Activated CD8-positive, alpha-beta memory T cell treated with anti-CD3 and anti-CD28 coated beads for 36 hours (primary cell): ENCODE measurements at regions not wholly inside any gene's neighbourhood (a gene's known extent, or its start where the extent isn't known, plus 50 kb on each side); places are given as distances from the start of the nearest gene placed in this dataset.

ENCODE experiments used
- CTCF ChIA-PET: fragments of 350-600 bp; sonication (Branson Sonifier 250); formaldehyde crosslinking; loops from one replicate; lab custom pipeline; 2021; ENCODE audit warnings: antibody characterized with exemption; lab: Charles Lee
- POLR2A ChIA-PET: fragments of 350-600 bp; sonication (Branson Sonifier 250); formaldehyde crosslinking; loops from one replicate; lab custom pipeline; 2021; ENCODE audit warnings: antibody characterized with exemption; lab: Charles Lee

DNA sequence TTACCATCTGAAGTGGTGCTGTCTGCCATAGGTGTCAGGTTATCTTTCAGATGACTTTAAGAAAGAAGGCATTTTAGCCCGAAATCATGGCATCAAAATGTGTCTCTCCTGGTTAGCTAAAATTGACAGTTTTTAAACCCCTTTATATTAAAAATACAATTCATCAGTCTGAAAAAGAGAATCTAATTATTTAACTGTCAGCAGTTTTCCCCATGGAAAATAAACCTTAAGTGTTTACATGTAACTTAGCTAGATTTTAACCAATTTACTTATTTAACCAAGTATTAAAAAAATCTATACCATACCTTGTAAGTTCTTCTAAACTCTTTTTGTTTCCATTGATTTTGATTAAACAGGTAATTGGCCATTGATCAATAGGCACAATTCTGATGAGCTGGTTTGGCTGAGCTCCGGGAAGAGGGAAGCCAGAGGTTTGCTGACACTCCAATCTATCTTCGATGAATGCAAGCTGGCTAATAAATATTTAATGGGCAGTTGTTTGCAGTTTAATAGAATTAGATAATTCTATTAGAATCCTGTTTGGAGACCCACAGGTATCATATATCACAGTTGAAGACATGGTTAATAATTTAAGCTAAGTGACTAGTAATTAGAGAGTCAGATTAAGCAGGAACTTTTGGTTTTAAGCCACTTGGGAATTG lies 114.0 kb downstream of the MAT2B start:
- CTCF ChIA-PET: no interaction called here
- POLR2A ChIA-PET: no interaction called here

DNA sequence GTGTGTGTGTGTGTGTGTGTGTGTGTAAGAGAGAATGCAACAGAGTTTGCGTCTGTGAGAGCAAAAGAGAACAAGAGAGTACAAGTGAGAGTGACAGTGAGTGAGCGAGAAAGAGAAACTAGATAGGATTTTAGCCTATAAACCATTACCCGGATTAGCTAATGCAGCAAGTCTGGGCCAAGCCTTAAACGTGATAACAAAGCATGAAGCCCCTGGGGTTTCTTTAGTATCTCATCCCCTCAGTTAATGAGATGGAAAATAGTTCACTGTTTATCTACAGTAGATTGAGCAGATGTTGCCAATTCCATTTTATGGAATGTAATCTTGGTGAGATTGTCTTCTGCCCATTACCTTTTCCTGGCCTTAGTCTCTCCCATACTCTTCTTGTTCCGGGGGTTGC lies 114.5 kb downstream of the MAT2B start:
- ChIA-PET CTCF (no interaction called here), POLR2A (no interaction called here)

DNA sequence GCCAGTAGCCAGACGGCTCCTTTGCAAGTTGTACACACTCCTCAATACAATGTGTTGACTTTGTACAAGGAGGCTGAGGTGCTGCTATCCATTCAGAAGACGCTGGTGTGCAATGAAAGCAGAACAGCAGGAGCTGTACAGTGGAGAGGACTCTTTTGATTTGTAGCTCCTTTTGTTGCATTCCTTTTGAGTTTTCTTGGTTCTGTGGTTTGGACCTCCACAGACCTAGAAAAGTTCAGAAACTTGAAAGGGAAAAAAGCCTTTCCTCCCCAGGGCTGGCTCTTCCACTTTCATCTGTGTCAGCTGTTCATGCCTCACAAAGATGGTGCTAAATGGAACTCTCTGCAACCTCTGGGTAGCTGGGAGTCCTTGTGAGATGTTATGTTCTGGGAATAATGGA lies 117.4 kb downstream of the MAT2B start:
- ChIA-PET POLR2A (no interaction called here), CTCF (no interaction called here)

DNA sequence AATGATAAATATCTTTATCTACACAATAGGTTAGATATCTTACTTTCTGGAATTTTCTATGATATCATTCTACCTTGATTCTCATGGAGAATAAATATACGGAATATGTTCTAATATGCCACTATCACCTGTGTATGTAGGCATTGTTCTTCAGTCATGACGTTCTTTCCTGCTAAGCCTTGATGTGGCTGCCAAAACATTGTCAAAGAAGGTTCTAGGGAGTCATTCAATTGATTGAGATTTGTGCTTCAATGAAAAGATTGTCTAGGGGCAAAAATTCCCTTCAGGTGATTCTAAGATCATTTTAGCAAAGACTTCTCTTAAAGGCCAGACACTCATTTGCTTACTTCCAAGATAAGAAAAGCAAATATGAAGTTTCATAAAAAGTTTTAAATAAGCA lies 118.1 kb downstream of the MAT2B start:
- CTCF ChIA-PET: no interaction called here
- POLR2A ChIA-PET: no interaction called here

DNA sequence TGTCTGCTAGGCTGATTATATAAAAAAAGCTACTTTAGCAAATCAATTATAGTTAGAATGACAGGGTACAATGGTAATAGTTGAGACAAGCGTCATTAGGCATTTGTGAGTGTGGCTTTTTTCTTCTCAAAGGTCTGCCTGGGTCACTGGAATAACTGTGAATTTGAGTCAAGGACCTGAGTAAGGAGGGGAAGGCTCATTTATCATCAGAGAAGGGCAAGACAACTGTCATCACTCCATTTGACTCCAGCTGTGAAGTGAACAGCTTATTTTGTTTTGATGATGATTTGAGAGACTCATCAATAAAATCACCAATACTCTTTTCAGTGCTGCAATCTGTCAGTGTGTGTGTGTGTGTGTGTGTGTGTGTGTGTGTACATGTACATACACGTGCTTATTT lies 118.6 kb downstream of the MAT2B start:
- ChIA-PET POLR2A (no interaction called here), CTCF (no interaction called here)

DNA sequence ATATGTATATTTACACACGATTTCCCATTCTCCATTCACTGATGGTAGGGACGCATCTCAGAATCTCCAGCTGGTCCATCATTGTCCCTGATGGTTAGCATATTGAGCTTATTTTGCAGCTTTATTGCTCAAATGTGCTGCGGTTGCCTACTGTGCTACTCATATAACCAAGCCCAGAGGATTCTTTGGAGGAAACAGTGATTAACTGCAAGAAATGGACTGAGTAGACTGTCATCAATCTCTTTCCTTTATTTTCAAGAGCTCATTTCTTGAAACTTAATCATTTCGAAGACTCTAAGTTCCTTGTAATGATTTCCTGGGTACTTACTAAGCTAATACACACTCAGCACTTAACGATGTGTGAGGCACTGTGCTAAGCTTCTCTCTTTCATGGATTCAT lies 119.0 kb downstream of the MAT2B start:
- CTCF ChIA-PET: no interaction called here
- POLR2A ChIA-PET: no interaction called here

DNA sequence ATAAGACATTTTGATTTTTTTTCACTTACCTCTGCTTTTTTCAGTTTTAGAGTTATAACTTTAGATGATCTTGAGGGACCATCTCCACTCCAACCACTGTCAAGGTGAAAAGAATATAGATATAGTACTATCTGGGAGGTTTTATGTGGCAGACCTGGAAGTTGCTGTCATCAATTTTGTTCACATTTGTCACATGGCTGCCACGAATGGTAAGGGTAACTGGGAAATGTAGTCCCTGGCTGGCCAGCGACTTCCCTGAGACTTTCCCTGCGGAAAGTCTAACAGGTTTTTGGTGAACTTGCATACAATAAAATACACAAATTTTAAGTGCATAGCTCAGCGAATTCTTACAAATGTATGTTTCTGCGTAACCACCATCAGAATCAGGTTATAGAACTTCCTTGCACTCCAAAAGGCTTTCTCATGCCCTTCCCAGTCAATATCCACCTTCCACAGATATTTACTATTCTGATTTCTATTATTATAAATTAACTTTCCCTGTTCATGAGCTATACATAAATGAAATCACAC lies 121.5 kb downstream of the MAT2B start:
- POLR2A ChIA-PET: no interaction called here
- CTCF ChIA-PET: no interaction called here

DNA sequence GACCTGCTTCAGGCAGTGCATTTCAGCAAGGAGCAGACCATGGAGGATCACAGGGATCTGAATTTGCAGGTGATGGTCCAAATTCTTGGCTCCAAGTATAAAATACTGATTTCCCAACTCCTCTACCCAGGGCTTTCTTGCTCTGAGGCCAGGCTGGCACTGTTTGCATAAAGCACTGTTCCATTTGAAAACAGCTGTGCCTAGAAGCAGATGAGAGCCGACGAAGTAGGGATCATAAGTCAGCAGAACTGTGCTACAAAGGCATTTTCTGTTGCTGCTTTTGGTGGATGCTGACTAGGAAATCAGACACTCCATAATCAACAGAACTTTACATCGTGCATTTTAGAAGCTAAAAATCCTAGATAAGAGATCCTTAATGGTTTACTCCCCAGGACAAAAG lies 126.4 kb downstream of the MAT2B start:
- ChIA-PET POLR2A (no interaction called here), CTCF (no interaction called here)

DNA sequence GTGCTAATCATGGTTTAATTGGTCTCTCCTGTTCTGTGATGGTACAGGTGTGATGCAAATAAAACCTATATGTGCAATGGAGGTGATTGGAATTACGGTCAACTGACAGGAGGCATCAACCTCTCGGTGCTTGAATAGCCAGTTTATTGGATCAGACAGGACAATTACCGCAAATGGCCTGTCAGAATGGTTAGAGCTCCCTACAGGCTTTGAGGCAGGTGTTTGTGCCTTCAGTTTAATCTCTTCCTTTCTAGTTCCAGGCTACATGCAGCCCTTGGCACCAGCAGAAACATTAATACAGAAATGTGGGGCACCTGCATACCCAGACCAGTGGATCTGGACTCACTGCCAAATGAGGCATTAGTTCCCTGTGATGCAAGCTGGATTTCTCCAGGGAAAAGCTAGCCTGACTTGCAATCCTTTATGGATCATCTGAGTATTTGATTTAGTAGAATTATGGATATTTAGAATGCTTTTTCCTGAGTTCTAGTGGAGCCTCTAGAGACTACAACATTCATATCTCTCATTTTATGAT lies 128.6 kb downstream of the MAT2B start:
- POLR2A ChIA-PET: no interaction called here
- CTCF ChIA-PET: no interaction called here

DNA sequence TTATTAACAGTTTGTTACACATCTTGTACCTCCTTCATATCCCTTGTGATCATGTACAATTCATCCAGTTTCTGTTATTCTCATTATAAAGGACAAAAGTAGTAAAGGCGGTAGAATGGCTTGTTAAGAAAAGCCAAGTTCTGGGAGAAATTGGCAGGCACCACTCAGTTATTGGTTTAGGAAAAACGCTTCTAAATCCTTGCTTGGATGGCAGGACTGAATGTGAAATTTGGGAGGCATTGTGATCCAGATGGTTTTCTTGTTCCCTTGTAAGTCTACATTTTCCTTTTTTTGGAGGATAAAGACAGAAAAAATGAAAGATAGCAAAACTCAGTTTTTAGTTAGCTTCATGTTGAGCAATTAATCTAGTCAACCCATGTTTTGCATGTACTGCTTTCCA lies 130.2 kb downstream of the MAT2B start:
- ChIA-PET POLR2A (no interaction called here), CTCF (no interaction called here)

DNA sequence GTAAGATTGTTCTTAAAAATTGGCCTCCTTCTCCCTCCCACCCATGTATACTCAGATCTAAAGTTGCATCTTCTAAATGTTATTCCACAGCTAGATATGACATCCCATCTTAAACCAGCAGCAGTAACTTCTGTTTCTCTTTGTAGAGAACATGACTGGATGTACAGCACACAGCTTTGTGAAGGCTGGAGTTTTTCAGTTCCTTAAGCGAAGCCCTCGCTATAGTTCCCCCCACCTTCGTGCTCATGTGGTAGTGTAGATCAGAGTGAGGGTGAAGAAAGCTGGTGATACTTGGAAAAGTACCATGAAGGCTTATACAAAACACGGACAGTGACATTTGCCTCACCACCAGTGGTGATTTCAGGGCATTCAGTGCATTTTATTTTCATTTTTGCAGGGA lies 137.5 kb downstream of the MAT2B start:
- POLR2A ChIA-PET: no interaction called here
- CTCF ChIA-PET: no interaction called here

DNA sequence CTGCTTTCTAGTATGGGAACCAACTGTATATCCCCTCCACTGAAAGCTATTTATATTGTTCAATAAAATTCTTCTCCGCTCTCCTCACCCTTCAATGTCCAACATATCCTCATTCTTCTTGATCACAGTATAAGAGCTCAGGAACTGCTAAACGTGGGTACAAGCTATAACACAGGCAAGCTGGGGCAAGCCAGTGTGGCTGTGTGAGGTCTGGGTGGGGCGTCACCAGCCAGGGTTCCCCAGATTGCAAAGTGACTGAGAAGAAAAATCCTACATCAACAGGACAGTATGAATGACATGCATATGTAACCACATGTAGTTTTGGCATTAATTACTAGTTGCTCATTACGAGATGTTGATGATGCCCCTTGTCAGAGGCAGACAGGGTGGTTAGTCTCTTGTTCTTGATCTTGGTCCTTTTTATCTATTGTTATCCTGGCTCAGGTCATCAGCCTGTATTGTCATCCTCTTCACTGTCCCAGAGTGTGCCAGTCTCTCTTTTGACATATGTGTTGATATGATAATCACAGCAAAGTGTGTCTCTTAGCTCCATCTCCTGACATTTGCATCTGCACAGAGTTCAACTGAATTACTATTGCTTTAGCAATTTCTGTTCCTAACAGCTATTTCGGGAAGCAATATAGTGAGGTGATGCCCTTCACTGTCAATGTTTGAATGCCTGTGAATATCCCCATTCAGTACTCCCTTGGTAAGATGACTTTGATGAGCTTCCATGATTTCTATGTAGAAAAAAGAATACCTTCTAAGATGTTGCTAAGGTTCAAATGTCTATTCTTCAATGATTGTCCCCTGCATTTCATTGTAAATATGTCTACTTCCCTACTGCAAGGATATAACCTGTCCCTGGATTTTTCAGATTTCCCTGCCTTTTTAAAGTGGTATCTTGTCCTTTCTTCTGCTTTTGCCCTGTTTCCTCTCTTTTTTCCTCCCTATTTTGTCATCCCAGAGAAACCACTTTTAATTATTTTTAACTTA lies 140.3 kb downstream of the MAT2B start:
- ChIA-PET POLR2A (no interaction called here), CTCF (no interaction called here)

DNA sequence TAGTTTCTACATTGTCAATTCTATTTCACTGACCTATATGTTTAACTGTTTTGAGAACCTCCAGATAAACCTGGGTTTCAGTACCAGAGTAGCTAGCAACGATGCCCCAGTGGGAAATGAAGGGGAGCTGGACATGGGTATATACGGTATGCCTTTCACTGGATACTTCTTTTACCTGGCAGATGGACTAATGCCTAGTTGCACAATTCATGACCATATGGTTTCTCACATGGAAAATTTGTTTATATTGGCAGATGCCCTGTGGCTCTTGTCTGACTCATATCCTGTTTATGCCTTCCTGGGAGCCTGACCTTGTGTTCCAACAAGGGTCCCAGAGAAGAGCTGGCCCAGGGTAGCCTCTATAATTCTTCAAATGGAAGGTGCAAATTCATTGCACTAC lies 144.1 kb downstream of the MAT2B start:
- CTCF ChIA-PET: no interaction called here

DNA sequence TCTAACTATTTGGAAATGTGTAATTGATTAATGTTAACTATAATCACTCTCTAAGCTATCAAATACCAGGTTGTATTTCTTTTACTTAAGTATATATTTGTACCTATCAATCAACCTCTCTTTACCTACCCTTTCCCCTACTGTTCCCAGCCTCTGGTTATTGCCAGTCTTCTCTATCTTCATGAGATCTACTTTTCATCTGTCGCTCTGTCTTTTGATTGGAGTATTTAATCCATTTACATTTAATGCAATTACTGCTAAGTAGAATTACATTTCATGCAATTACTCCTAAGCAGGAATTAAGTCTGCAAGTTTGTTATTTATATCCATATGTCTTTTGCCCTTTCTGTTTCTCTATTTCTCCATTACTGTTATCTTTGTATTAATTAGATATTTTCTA lies 148.1 kb downstream of the MAT2B start:
- ChIA-PET POLR2A (no interaction called here), CTCF (no interaction called here)

More for the DNA sequence above, 144.1 kb downstream of the MAT2B start:
- POLR2A ChIA-PET: no interaction called here

DNA sequence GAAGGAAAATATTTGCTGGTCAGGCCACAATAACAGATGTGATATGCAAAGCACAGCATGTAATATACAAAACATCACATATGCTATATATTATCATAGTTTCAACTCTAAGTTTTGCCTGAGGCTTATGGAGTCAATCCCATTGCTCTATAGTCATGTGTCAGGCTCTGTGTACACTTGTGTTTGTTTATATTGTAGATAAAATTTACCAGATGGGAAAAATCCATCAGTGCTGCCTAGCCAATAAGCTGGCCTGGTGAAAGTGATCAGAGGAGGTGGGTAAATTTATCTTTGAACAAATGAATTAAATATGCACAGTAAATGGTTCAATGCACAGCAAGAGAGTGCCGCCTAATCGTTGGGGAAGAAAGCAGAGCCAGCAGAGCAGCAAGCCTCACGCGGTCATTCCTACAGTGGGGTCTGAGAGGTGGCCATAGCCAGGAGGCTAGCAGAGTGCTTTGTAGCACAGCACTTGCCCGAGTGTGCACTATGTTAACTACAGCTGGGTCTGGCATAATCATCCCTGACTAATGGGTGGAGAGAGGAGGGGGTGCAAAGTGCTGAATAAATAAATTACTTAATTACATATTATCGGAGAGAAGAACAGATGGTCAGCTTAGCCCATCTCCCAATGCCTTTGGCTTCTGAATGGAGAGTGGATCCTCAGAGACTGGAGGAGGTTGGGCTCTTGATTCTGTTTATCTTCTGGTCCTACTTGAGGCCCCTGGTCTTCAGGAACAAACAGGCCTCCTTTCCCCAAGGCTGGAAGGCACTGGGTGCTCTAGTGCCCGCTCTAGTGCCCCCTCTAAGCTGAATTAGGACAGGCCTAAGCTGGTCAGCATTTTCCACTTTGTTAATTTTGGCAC lies 153.5 kb downstream of the MAT2B start:
- ChIA-PET POLR2A (no interaction called here), CTCF (no interaction called here)

DNA sequence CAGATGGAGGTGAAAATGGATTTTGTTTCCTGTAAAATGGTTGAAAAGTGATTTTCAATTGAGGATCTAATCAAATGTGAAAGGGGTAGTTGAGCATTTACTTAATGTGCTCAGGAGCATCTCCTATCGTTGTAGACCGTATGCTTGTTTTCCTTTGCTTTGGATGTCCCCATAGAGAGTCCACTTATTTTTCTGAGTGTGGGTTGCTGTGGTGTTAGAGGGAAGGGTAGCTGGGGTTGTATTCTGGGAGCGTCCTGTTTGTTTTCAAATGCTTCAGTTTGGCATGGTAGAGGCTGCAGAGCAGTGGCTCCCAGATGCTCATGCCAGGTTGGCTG lies 154.1 kb downstream of the MAT2B start:
- ChIA-PET CTCF (no interaction called here), POLR2A (no interaction called here)

DNA sequence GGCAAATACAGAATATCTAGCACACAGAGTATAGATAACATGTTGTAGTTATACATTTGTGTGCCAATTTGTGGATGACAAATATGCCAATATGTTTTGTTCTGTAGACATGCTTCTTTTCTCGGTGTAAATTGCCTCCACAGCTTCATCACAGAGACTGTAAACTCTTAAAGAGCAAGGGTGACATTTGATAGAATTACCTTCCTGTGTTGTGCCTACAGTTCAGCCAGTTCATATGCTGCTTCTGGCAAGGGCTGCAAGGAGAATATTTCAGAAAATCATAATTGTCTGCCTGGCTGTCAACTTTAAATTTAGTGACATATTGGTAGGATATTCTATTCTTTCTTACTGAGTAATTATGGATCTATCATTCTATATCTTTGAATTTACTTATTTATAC lies 155.1 kb downstream of the MAT2B start:
- CTCF ChIA-PET: no interaction called here
- POLR2A ChIA-PET: no interaction called here

DNA sequence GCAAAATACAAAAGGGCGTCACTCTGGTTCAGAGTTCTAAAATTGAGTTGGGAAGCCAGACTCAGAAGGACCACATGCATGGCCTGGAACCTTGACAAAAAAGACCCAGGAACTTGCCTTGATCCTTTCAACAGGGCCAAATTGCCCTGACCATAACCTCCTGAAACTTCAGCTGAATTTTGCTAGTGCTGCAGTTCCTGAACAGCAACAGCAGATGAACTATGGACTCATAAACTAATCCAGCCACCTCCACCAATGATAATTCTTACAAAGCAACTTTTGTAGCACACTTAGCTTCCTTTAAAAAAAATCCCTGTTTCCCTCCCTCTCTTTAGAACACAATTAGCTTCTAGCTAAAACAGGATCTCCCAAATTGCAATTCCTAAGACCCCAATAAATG lies 155.9 kb downstream of the MAT2B start:
- ChIA-PET POLR2A (no interaction called here), CTCF (no interaction called here)

DNA sequence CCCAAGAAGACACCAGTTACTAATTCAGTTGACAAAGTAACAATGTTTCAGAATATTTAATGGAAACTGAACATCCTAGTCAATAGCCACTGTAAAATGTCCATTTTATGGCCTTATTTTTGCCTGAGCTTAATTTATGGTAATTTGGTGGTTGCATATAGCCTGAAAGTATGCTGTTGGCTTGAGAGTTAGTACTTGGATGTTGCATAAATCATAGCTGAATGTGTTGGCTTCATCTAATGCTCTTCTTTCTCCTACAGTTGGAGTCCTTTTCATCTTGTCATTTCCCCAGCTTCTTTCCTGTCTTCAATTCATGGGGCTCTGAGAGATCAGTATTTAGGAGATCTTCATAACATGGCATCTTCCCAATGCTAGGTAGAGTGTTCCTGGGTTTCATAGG lies 164.6 kb downstream of the MAT2B start:
- CTCF ChIA-PET: no interaction called here
- POLR2A ChIA-PET: no interaction called here

DNA sequence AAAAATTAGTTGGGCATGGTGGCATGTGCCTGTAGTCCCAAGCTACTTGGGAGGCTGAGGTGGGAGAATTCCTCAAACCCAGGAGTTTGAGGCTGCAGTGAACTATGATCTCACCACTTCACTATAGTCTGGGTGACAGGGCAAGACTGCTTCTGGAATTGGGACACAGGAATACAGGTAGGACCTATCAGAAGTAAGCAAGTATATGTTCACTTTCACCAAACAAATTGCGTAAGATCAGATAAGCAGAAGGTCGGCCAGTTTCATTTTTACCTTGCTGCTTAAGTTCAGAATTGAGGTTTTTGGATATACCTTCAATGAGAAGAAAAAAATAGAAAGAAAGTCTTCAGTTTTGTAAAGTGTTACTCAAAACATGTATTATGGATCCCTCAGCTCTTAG lies 171.7 kb downstream of the MAT2B start:
- CTCF ChIA-PET: no interaction called here
- POLR2A ChIA-PET: no interaction called here
